Superior temporal gyrus (tissue), 1 donor: ENCODE measurements at regions not wholly inside any gene's neighbourhood (a gene's known extent, or its start where the extent isn't known, plus 50 kb on each side); places are given as distances from the start of the nearest gene placed in this dataset.

Source experiments
- DNase-seq: peaks from one replicate; pipeline ENCODE4 v3.0.0-alpha.2; 2016; ENCODE audit errors: extremely low spot score

DNA sequence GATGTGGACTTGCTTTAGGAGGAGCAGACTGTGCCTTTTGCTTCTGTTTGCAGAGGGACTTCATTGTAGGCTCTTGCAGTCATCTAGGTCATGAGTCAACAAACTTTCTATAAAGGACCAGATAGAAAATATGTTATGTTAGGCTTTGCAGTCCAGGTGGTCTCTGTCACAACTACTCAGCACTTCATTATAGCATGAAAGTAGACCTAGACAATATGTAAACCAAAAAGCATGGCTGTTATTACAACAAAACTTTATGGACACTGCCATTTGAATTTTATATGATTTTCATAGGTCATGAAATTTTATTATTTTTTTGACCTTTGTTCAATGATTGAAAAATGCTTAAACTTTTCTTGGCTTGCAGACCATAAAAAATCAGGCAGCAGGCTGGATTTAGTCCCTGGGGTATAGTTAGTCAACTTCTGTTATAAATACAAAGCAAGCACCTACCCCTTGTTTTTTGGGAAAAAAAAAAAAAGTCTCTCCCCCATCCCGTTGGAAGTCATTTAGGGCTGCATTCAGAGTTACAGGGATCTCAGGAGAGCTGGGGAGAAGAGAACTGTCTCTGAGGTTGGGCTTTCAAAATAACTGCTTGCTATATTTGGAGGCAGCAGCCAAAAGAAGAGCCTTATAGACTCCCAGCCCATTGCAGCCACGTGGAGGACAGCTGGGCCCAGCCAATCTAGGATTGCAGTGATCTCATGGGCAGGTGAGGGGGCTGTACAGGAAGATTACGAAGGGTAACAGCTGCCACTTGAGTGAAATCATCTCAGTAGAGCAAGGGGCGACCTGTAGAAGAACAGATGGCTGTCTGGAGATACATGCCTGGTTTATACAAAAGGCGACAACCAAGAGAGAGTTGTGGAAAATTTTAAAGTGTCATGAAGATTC lies 136.6 kb upstream of the TNC start:
- no peak for DNase-seq

DNA sequence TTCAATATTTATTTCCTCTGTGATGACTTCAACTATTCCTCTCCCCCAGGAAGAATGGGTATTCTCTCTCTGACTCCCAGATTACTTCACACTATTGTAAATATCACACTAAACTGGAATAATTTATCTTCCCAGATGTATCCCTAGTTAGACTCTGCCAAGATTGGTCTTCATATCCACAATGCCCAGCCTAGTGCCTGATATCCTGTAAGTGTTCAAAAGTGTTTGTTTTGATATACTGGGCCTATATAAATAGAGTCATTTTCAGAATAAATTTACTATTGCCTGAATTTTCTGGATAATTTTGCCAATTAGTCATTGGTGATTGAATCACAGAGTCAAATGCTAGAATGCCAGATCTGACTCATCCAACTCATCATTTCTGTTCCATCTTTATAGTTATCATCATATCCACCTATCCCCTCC lies 143.7 kb upstream of the TNC start:
- no peak for DNase-seq

DNA sequence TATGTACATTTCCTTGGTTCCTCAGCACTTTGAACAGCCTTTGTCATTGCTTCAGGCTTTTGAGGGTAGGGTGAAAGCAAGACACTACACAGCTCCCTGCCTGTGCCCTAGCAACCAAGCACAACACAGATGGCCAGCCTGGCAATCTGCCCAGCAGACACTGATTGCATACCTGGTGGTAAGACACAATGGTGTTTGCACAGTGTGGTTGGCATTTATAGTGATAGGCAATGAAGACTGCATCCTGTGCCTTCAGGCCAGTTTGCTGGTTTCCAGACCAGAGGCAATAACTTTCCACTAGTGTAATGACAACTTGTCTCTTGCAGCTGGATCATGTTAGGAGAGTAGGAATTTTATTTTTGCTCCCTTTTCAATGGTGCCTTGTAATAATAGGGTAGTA lies 144.5 kb upstream of the TNC start:
- DNase-seq = no peak

DNA sequence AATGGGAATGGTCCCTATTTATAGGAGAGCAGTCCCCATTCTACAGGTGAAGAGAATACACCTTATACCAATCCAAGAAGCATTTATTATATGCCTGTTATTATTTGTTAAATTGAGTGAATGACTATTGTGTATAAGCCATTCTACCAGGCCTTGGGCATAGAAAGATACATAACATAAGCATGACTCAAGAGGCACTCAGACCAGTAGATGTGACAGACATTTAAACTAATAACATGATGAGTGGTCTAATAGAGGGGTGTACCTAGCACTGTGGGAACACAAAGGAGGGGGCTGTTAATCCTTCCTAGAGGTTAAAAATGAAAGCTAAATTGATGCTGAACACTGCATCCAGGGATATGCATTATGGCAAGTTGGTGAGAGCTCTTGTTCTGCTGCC lies 145.0 kb upstream of the TNC start:
- DNase-seq = no peak

DNA sequence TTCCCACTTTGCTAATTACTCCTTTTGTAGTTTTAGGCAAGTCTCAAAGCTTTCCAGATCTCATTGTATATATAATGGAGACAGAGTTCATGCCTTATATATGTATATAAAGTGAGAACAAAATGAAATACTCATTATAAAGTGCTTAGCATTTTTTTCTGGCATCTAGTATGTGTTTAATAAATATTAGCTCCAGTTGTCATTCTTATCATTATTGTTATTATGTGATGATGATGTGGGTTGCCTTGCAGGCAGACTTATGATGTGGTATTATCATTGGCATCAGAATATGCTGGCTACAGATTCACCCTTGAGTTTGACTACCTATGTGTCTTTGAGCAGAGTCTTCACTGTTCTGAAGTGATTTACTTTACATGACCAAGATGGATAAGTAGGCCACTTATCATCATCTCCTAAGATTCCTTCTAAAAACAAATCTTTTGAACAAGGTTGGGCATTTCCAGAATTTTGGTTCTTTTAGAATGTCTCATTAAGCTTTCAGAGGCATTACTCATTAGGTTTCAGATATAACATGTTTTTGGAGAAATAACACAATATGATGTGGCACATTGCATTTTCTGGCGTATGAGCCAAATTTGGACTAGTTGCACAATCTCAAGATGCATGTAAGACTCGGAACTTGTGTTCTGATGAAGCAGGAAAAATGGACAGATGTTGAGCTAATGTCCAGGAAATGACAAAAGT lies 145.6 kb upstream of the TNC start:
- DNase-seq = no peak

DNA sequence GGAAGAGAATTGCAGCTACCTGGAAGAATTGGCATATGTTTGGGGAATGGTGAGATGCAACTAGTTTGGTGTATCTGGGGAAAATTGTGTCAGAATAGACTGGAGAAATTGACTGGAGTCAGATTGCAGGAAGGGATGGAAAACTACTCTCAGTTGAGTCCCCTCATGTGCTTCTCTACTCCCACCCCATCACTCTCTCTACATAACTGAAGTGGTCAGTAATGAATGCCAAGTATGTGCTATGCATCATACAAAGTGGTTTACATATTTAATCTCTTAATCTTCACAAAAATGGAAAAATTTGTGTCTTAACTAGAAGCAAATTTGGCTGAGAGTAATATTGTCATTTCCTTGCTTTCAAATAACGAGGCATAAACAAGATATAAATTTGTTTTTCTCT lies 146.4 kb upstream of the TNC start:
- DNase-seq = no peak

DNA sequence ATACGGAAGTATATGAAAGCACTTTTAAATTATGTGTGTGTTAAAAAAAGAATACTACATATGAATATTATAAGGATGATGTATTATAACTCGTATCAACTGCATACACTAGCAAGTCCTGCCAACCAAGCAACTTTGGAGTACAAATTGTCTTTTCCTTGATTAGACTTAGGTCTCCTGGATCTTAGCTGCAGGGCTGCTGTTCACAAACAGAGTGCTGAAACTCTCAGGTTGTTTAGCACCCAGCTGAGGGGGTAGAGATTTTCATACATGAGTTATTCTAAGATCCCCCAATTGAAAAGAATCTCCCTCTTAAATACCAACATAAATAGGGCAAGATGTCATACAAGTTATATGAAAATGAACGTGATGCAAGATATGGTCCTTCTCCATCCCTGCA lies 149.8 kb upstream of the TNC start:
- DNase-seq = no peak

DNA sequence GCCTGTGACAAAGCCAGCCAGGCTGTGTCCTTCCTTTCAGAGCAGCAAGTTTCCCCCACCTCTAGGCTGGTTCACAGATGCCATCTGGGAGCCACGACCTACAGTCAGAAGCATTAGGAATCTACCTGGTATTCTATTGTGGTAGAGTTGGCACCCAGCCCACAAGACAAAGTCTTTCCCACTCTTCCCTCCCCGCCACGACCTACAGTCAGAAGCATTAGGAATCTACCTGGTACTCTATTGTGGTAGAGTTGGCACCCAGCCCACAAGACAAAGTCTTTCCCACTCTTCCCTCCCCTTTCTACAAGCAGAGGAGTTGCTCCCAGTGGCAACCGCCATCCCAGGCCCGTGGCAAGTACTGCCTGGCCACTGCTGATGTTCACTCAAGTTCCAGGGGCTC lies 157.8 kb upstream of the TNC start:
- DNase-seq = no peak

DNA sequence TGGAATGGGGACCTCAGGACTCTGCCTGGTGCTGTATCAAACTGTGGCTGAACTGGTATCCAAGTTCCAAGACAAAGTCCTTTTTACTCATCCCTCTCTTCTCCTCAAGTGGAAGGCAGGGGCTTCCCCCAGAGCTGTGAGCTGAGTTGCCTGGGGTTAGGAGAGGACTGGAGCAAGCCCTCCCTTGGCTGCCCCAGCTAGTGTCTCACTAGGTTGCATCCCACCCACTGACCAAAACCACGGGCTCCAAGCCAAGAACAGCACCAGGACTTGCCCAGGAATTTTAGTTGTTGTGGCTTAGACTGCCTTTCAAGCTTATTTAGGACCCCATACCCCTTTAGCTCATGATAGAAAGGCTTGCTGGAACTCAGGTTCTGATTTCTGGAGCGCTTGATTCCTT lies 158.7 kb upstream of the TNC start:
- no peak for DNase-seq

DNA sequence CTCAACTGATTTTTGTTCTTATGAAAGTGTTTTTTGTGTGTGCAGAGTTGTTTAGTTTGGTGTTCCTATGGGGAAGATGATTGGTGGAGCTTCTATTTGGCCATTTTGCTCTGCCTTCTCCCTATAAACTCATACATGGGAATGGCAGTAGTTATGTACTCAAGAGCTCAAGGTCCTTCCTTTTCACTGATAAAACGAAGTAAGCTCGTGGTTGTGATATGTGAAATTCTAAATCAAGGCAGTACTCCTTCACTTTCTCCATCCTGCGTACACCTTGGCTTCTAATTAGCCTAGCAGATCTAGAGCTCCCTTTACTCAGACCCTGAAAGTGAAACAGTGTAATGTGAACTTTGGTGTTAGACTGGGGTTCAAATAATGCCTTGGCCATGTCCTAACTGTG lies 159.3 kb upstream of the TNC start:
- no peak for DNase-seq

DNA sequence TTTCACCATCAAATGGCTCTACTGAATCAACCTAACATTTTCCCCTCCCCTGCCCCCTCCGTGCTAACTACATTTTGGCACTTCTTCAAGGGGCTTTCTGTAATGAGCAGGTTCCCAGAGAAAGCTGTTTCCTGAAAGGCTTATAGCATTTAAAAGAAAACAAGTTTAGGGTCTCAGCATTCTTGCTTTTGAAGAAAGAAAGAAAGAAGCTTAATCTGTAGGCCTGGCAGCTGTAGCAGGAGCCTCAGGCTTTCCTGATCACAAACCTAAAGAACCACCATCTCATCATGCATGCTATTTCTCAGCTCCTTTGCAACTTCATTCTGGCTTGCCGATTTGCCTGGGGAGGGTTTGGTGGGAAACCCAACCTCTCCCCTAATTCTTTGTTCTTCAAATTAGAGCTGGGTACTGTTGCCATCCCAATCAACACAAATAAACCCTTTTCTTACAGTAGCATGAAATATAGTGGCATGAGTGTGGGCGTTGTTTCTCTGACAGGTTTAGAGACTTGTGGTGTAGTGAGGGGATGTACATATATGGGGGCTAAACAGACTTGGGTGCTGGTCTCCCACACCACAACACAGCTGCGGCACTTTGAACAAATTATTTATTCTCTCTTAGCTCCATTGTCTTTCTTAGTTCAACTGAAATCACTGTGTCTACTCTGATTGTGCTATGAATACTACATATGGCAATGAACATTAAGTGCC lies 160.5 kb upstream of the TNC start:
- no peak for DNase-seq

DNA sequence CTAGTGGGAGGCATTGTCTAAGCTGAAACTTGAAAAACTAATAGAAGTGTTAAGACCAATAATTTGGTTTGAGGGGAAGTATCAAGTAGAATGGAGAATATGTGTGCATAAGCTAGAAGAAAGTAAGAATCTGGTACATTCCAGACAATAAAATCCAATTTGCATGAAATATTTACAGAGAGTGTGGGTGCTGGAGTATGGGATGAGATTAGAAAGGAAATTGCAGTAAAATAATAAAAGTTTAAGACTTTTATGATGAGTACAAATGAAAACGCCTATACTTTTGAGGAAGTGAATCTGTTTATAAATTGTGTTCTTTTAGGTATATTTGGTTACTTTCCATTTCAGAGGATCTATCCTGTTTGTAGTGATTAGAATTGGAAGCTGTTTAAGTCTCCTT lies 165.4 kb upstream of the TNC start:
- no peak for DNase-seq

DNA sequence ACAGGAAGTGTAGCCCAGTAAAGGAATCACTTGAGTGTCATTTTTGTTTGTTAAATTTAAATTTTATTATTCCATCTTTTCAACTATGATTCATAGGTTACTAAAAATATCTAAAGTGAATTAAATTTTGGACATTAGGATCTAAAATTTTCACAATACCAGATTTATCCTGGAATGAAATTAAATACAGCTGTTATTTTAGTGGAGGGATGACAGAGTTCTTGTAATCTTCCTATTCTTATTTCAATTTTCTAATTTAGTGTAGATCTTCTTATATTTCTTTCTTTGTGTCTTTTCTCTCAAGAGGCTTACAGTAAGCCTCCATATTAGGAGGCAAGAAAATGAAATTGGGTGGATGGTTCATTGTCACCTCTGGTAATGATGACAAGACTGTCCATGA lies 167.9 kb upstream of the TNC start:
- no peak for DNase-seq

DNA sequence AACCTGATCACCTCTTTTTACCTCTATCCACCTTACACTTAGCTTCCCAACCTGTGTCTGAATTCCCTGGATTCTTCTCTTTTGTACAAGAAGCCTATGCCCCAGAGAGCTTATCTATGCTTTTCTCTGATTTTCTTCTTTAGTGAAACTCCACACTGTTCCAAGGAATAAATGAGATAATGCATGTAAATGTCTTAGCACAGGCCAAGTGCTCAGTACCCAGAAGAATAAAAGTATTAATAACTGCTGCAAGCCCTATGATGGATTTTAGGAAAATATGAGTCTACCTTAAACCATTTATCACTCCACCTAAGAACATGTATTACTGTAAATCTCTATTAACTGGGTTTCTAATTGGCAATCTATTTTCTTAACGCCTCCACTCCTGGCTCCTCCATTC lies 168.5 kb upstream of the TNC start:
- no peak for DNase-seq

DNA sequence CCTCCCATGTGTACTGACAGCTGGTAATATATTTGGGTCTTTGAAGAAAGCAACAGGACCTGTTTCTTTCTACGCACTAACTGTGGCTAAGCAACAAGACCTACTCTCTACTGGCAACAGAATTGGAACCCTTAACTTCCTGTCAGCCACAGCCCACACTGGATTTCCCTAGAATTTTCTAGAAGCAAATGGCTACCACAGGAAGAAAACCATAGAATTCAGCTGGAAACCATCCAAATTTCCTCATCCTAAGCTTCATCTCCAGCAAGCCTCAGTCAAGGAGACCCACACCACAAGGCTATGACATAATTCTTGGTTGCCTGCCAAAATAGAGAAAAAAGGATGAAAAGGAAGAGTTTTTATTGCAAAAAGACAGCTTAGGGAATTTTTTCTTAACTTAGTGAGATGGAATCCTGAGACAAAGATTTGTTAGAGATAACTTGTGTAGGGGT lies 171.8 kb upstream of the TNC start:
- DNase-seq = no peak

DNA sequence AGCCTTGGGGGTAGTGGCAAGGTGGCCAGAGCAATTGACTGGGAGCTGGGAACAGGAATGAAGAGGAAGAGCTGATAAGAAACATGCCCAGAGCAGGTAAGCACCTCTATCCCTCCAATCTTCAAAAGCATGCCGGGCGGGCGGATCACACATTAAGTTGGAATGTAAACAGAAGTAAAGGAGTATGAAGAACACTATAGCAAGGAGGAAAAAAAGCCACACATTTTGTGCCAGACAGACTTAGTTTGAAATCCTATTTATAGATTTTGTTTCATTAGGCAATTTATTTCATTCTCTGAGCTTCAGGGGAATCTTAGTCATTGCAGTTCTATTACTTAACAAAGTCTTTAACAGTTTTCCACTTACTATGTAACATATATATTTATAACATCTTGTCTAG lies 173.9 kb upstream of the TNC start:
- DNase-seq = no peak

DNA sequence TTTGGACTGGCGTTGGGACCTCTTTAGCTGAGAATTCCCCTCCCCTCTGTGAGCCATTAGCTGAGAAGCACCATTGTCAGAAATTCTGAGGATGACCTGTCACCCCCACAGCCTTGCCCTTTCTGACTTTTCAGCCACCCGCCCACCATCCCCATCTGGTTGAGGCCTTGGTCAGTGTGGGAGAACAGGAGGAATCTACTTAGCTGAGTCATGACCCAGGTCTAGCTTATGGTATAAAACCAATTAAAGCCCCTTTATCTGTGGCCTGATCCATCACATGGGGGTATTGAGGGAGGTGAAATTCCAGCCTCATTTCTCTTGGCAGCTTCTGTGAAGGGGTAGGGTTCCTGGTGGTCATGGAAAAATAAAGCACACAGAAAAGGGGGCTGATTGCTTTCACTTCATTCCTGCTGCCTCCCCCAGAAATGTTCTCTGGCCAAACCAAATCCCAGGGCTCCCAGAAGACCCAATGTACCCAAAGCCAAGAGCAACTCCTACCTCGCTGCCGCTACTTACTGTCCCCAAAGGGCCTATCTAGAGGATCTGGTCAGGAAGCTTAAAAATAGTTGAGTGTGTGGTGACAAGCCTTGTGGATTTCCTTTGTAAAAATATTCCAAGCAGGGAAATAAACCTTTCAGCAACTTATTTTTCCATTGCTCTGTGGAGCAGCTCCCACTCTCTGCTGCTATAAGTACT lies 174.8 kb upstream of the TNC start:
- DNase-seq = no peak

DNA sequence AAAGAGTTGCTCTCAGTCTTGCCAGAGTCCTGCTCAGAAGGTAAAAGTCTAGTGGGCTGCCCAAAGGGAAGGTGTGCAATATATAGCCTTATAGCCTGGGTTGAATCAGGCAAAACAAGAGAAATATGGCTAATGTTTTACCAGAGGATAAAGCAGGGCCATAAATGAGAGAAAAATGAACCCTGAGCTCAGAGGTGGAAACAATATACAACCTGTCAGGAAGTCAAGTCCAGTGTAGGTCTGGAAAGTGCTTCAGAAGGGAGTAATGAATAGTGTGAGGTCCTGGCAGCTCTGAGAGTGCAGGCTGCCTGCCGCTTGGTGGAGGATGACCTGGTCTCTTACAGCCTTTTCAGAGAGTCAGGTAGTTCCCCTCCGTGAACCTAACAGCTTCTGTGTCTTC lies 177.8 kb upstream of the TNC start:
- no peak for DNase-seq

DNA sequence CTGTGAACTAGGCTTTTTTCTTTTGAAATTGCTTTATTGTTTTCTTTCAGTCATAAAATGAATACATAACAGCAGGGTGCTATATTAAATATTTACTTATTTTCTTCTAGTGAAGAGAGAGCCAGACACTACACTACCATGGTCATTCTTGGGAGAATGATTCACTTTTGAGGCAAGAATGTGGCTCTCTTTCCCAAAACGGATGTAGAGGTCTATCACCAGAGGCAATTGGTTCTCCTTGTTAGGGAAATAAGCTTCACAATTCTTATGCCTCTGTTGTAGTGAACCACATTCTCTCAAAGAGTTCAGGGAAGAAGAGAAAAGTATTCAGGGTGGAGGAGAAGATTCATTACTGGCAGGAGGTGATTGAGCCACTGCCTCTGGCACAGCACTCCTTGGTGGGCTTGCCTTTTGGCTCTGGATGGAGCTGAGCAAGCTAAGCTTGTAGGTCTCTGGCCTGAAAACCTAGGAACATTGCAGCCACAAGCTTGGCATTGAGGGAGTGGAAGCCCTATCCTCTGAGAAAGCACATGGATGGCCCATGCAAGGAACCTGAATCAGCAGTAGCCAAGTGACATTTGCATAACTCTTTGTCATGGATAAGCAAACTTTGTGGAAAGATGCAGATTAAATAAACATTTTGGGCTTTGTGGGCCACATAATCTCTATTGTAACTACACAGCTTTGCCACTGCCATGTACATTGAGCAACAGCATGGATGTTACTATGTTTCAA lies 179.0 kb upstream of the TNC start:
- DNase-seq = no peak

DNA sequence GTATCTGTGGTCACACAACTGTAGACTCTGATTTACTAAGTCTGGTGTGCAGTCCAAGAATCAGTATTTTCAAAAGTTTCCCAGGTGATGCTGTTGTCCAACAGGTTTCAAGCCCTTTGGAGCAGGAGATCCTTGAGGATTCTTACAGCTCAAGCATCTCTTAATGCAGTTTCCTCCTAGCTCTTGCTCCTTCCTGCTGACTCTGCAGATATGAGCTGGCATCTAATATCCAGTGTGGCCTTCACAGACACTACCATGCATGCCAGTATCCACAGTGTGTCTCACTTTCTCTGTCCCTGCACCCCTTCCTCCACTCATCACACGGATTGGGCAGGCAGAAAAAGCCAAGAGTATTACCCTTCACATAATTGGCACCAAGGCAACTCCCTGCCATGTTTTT lies 182.2 kb upstream of the TNC start:
- no peak for DNase-seq

DNA sequence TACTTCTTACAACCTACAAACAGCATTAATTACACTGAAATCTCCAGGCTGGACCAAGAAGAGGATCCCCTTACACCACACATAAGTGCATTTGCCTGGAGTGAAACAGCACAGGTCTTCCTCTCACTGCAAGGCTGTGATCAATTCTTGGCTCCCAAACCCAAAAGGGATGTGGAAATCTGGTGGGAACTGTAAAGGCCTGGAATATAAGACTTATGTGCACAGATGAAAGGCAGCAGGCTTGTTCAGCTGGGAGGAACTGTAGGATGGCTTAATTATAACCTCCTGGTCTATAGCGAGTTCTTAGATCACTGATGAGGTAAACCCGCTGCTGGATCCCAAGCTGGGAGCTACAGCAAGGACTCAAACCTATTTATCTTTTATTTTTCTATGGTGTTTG lies 182.9 kb upstream of the TNC start:
- DNase-seq = no peak
